HG03571 (cell line): ENCODE measurements at regions not wholly inside any gene's neighbourhood (a gene's known extent, or its start where the extent isn't known, plus 50 kb on each side); places are given as distances from the start of the nearest gene placed in this dataset.

Experiments used
- ATAC-seq: cut with Tn5 transposase; IDR thresholded peaks from one replicate; pipeline ENCODE4 v1.9.1; 2021; ENCODE audit not compliant: unreplicated experiment

GRCh38 chr6:15996030-15996429, 132.9 kb upstream of the MYLIP start:
- no peak for ATAC-seq

GRCh38 chr6:15995493-15995892, 133.4 kb upstream of the MYLIP start:
- no peak for ATAC-seq

GRCh38 chr6:15994814-15995459, 133.9 kb upstream of the MYLIP start:
- no peak for ATAC-seq

DNA sequence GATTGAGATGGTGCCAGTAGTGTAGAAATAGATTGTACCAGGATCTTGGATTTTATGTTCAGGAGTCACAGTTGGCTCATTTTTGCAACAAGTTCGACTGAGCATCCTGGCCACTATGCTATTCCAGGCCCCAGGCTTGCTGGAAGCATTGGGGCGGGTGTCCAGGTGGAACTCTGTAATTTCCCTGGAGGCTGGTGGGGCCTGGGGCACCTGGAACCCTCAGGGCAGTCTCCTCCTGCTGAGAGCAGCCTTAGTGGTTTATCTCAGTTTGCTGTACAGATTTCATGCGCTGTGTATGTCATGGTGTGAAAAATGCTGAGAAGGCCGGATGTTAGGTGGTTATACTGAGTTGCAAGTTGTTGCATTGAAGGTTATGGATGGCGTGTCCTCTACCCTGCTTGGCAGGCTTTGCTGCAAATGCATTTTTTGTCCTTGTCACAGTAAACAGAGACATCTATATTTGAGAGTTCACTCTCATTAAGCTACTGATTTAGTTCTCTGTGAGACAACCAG, 135.1 kb upstream of the MYLIP start:
- ATAC-seq, result no peak

GRCh38 chr6:15990179-15990578, 138.7 kb upstream of the MYLIP start:
- no peak for ATAC-seq

- peak; percentile 72 for ATAC-seq
Measured at GRCh38 chr6:15989397-15989796, 139.5 kb upstream of the MYLIP start.

- ATAC-seq, result no peak
Measured at GRCh38 chr6:15987569-15987968, 141.3 kb upstream of the MYLIP start.

GRCh38 chr6:15986027-15986629, 142.8 kb upstream of the MYLIP start:
- no peak for ATAC-seq

DNA sequence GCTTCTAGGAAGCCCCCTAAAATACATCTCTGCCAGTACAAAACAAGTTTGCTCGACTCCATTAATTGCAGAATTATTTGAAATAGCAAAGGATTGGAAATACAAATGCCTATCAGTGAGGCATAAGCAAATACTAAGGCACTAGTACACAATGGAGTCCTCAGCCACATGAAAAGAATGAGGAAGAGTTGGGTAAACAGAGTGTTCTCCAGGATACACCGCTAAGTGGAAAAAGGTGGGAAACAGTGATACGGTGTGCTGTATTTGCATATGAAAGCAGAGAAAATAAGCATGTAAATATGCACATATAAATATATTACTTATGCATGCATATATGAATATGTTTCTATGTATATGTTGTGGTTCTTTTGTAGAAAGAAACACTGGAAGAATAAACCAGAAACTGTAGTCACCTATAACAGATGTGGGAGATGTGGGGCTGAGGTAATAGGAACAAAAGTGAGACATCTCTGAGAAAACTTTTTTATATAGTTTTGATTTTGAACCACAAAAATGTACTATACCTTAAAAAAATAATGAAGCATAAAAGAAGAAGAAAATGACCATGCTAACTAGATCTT, 143.4 kb upstream of the MYLIP start:
- no peak for ATAC-seq

- ATAC-seq, result no peak
Measured at GRCh38 chr6:15981956-15982355, 146.9 kb upstream of the MYLIP start.

DNA sequence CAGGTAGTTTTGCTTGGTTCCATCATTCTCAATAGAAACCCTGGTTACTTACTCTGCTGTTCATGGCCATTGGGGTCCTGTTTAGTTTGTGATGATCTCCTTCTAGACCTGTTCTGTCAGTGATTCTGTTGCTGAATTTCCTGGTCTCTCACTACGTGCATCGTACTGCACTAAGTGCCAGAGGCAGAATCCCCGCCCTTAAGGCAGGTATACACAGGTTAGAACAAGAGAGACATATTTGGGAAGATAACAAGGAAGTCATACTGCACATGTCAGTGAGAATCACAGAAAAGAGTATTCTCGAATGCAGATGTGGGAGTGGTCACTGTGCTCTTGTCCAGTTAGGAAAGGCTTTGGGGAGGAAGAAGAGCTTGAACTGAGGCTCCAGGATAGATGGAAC, 148.1 kb upstream of the MYLIP start:
- no peak for ATAC-seq

GRCh38 chr6:15978426-15978825, 150.5 kb upstream of the MYLIP start:
- ATAC-seq, result no peak

GRCh38 chr6:15977050-15977449, 151.8 kb upstream of the MYLIP start:
- no peak for ATAC-seq

DNA sequence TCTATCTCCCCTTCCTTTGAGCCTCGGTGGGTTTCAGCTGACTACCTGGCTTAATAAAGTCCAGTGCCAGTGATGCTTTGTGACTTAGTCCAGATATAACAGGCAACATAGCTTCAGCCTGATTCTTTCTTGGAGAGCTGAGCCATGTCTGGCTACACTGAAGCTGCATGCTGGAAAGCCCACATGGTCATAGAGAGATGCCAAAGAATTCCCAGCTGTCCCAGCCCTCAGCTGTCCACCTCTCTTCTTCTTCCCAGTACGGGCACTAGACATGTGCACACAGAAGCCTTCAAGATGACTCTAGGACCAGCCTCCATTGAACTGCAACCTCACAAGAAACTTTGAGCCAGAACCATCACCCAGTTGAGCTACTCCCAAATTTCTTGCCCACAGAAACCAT, 154.1 kb upstream of the MYLIP start:
- no peak for ATAC-seq

GRCh38 chr6:15970517-15970916, 158.4 kb upstream of the MYLIP start:
- no peak for ATAC-seq

DNA sequence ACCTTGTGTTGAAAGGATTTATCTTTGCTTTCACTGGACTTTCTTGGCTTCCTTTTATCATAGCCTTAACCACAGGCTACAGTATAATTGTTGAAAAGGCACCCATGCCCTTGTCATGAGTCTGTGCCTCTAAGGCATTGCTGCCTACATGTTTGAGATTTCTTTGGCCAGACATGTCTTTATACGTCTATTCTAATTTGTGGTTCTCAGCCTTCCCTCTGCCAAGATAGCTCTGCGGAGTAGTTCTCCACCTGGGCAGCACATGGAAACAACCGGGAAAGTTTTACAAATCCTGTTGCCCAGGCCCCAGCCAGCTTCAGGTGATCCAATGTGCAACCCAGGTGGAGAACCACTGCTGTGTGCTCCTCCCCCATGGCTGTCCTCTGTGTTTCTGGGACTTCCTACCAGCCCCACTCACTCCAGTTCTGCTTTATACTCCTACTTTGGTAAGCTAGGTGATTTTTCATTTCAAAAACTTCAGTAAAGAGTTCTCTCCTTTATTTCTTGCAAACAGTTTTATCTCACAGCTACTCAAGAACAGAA, 159.6 kb upstream of the MYLIP start:
- no peak for ATAC-seq

GRCh38 chr6:15968519-15968918, 160.4 kb upstream of the MYLIP start:
- no peak for ATAC-seq

DNA sequence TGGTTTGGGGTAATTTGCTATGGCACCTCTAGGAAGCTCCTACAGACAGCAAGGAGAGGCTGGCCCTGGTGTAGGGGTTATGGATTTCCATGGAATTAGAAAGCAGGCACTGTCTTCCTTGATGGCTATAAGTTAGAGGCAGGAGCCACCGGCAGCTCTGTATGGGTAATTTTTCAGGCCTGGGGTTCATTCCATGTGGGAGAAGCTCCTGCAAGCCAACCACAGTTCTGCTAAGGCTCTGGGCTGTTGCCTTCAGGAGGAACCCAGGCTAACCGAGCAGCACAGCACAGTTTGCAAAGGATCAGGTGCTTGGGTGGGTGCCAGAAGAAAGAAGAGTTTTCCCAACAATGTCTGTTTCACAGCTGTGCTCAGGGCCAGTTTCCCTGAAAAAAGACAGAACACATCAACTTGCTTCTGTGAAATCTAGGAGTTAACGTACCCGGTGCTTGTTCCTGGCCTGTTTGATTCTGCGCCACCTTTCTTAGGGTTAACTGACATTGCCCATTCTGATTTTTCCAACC, 162.8 kb upstream of the MYLIP start:
- no peak for ATAC-seq

DNA sequence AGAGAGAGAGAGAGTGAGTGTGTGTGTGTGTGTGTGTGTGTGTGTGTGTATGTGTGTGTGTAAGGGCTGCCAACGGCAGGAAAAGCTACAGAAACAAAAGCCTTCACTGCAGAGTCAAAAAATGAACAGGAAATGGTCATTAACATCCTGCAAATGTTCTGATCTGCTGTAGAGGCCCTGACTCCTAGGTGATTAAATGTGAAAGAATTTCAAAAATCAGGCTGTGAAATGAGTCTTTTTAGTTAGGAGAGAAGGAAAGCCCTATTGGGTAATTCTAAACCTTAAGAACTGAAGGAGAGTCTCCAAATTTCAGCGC, 166.5 kb upstream of the MYLIP start:
- no peak for ATAC-seq

- no peak for ATAC-seq
Measured at GRCh38 chr6:15961635-15962448, 167.0 kb upstream of the MYLIP start.
